ENCODE measurements at regions not wholly inside any gene's neighbourhood (a gene's known extent, or its start where the extent isn't known, plus 50 kb on each side); places are given as distances from the start of the nearest gene placed in this dataset.

GRCh38 chr5:29169886-29170285, 2023.6 kb upstream of the CDH6 start:
- Histone ChIP-seq H3K9ac (ENCODE audit: insufficient read depth, low read length) (no peak overlapping the region), H3K4me3 (replicated peaks in 1 of 4; ENCODE audit: control extremely low read depth in 1 of 4, insufficient read depth in 1 of 4, low read depth in 3 of 4, low read length in 4 of 4) (no peak overlapping the region), H3K27me3 (ENCODE audit: control insufficient read depth, insufficient read depth, low read length) (no peaks in the 10 kb centered on the region), H4K20me1 (ENCODE audit: control insufficient read depth, extremely low read depth, insufficient read depth, low read length) (no peaks in the 10 kb centered on the region), H3K9me3 (ENCODE audit: control insufficient read depth, insufficient read depth, low read depth, low read length) (no peaks in the 10 kb centered on the region), H2AFZ (ENCODE audit: low read length) (no peak overlapping the region), H3K27ac (ENCODE audit: insufficient read depth, low read length) (no peak overlapping the region), H3K4me1 (ENCODE audit: control insufficient read depth, extremely low read depth, insufficient read depth, low read length) (no peaks in the 10 kb centered on the region), H3K79me2 (ENCODE audit: control insufficient read depth, insufficient read depth, low read length) (no peaks in the 10 kb centered on the region), H3K36me3 (ENCODE audit: control insufficient read depth, insufficient read depth, low read length) (no peaks in the 10 kb centered on the region), H3K4me2 (ENCODE audit: extremely low read depth, insufficient read depth, low read length) (no peak overlapping the region)
- no peak for TF ChIP-seq CTCF (conservative IDR thresholded peaks at IDR 0.05 in 1 of 2, IDR thresholded peaks at IDR 0.05 in 1 of 2; ENCODE audit: low read depth in 1 of 2, low read length in 2 of 2)
- no peak for TF ChIP-seq EZH2 (IDR thresholded peaks at IDR 0.05; ENCODE audit: low read length, missing control alignments)
- DNase-seq (ENCODE audit: low read depth in 2 of 2), result no peak

GRCh38 chr5:29162297-29162696, 2031.2 kb upstream of the CDH6 start:
- Histone ChIP-seq H3K27ac (ENCODE audit: insufficient read depth, low read length) (no peak overlapping the region), H4K20me1 (ENCODE audit: control insufficient read depth, extremely low read depth, insufficient read depth, low read length) (no peaks in the 10 kb centered on the region)

GRCh38 chr5:29161399-29162291, 2031.8 kb upstream of the CDH6 start:
- DNase-seq (ENCODE audit: low read depth in 2 of 2), result no peak
- TF ChIP-seq CTCF (conservative IDR thresholded peaks at IDR 0.05 in 1 of 2, IDR thresholded peaks at IDR 0.05 in 1 of 2; ENCODE audit: low read depth in 1 of 2, low read length in 2 of 2) (no peak), EZH2 (IDR thresholded peaks at IDR 0.05; ENCODE audit: low read length, missing control alignments) (no peak)
- no peaks in the 10 kb centered on the region for H3K4me1 ChIP-seq (ENCODE audit: control insufficient read depth, extremely low read depth, insufficient read depth, low read length)
- H3K36me3 ChIP-seq (ENCODE audit: control insufficient read depth, insufficient read depth, low read length), result no peaks in the 10 kb centered on the region
- no peak overlapping the region for H3K27ac ChIP-seq (ENCODE audit: insufficient read depth, low read length)
- no peaks in the 10 kb centered on the region for H3K9me3 ChIP-seq (ENCODE audit: control insufficient read depth, insufficient read depth, low read depth, low read length)
- H3K79me2 ChIP-seq (ENCODE audit: control insufficient read depth, insufficient read depth, low read length), result no peaks in the 10 kb centered on the region
- H4K20me1 ChIP-seq (ENCODE audit: control insufficient read depth, extremely low read depth, insufficient read depth, low read length), result no peaks in the 10 kb centered on the region
- no peaks in the 10 kb centered on the region for H3K27me3 ChIP-seq (ENCODE audit: control insufficient read depth, insufficient read depth, low read length)
- H3K4me3 ChIP-seq (replicated peaks in 1 of 4; ENCODE audit: control extremely low read depth in 1 of 4, insufficient read depth in 1 of 4, low read depth in 3 of 4, low read length in 4 of 4), result no peak overlapping the region
- H2AFZ ChIP-seq (ENCODE audit: low read length), result no peak overlapping the region
- no peak overlapping the region for H3K4me2 ChIP-seq (ENCODE audit: extremely low read depth, insufficient read depth, low read length)
- no peak overlapping the region for H3K9ac ChIP-seq (ENCODE audit: insufficient read depth, low read length)

More at GRCh38 chr5:29162297-29162696, 2031.2 kb upstream of the CDH6 start:
- H3K79me2 ChIP-seq (ENCODE audit: control insufficient read depth, insufficient read depth, low read length), result no peaks in the 10 kb centered on the region
- H3K4me3 ChIP-seq (replicated peaks in 1 of 4; ENCODE audit: control extremely low read depth in 1 of 4, insufficient read depth in 1 of 4, low read depth in 3 of 4, low read length in 4 of 4), result no peak overlapping the region
- H3K9ac ChIP-seq (ENCODE audit: insufficient read depth, low read length), result no peak overlapping the region
- no peaks in the 10 kb centered on the region for H3K9me3 ChIP-seq (ENCODE audit: control insufficient read depth, insufficient read depth, low read depth, low read length)
- TF ChIP-seq EZH2 (IDR thresholded peaks at IDR 0.05; ENCODE audit: low read length, missing control alignments) (no peak), CTCF (conservative IDR thresholded peaks at IDR 0.05 in 1 of 2, IDR thresholded peaks at IDR 0.05 in 1 of 2; ENCODE audit: low read depth in 1 of 2, low read length in 2 of 2) (no peak)
- no peaks in the 10 kb centered on the region for H3K4me1 ChIP-seq (ENCODE audit: control insufficient read depth, extremely low read depth, insufficient read depth, low read length)
- H2AFZ ChIP-seq (ENCODE audit: low read length), result no peak overlapping the region
- DNase-seq (ENCODE audit: low read depth in 2 of 2), result no peak
- no peaks in the 10 kb centered on the region for H3K27me3 ChIP-seq (ENCODE audit: control insufficient read depth, insufficient read depth, low read length)
- H3K36me3 ChIP-seq (ENCODE audit: control insufficient read depth, insufficient read depth, low read length), result no peaks in the 10 kb centered on the region
- no peak overlapping the region for H3K4me2 ChIP-seq (ENCODE audit: extremely low read depth, insufficient read depth, low read length)

Measured in fibroblast of lung (primary cell).